ENCODE measurements at regions not wholly inside any gene's neighbourhood (a gene's known extent, or its start where the extent isn't known, plus 50 kb on each side); places are given as distances from the start of the nearest gene placed in this dataset.

DNA sequence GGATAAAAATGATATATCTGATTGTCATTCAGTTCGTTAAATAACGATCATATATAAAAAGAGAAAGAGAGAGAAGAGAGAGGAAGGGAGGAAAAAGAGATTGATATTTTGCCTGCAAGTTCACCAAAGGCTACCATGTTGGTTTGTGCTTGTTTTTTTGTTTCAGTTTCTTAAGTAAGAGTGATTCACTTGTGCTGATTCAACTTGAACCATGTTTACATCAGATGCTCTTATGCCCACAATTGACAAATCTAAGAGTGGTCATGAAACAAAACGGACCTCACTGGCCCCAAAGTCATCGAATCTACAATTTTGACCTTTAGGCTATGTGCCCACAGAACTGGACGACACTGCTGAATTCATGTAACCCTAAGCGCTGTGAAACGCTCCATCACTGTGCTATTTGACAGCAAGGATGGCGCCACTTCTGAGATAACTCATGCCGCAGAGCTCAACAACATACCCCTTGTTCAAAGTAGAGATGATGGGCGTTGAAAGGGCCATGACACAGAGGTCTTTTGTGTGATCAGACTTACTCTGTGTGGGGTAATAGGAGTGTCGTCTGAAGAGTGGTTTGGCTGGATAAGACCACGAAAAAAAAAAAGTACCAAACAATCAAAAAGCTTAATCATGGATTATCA is 481.4 kb downstream of the SETD4 start:
- no peaks in the 10 kb centered on the region for H3K9me2 ChIP-seq (replicated peaks; ENCODE audit: low read depth, low read length)
- H4K20me1 ChIP-seq (ENCODE audit: insufficient read depth, low read length, poor library complexity, severe bottlenecking) = no peaks in the 10 kb centered on the region
- no peaks in the 10 kb centered on the region for H3K27me3 ChIP-seq (ENCODE audit: insufficient read depth, low read length, poor library complexity, severe bottlenecking)
- no peak overlapping the region for H3K9ac ChIP-seq (ENCODE audit: low read depth, low read length, poor library complexity, severe bottlenecking)
- no peaks in the 10 kb centered on the region for H3K4me1 ChIP-seq (ENCODE audit: insufficient read depth, low read length, poor library complexity, severe bottlenecking)
- no peaks in the 10 kb centered on the region for H3K36me3 ChIP-seq (ENCODE audit: insufficient read depth, low read length)
- no peak overlapping the region for H3K4me3 ChIP-seq (ENCODE audit: low read length, poor library complexity, severe bottlenecking)
- no peaks in the 10 kb centered on the region for H3K9me3 ChIP-seq (ENCODE audit: insufficient read depth, low read depth, low read length)
- H3F3A ChIP-seq (ENCODE audit: low read depth) = no peaks in the 10 kb centered on the region
- no peaks in the 10 kb centered on the region for H3K79me2 ChIP-seq (ENCODE audit: insufficient read depth, low read length)
- no peak overlapping the region for H2AFZ ChIP-seq (ENCODE audit: low read length)
- no peak overlapping the region for H3K4me2 ChIP-seq (ENCODE audit: low read depth, low read length, poor library complexity, severe bottlenecking)
- TF ChIP-seq, protein P1, sequence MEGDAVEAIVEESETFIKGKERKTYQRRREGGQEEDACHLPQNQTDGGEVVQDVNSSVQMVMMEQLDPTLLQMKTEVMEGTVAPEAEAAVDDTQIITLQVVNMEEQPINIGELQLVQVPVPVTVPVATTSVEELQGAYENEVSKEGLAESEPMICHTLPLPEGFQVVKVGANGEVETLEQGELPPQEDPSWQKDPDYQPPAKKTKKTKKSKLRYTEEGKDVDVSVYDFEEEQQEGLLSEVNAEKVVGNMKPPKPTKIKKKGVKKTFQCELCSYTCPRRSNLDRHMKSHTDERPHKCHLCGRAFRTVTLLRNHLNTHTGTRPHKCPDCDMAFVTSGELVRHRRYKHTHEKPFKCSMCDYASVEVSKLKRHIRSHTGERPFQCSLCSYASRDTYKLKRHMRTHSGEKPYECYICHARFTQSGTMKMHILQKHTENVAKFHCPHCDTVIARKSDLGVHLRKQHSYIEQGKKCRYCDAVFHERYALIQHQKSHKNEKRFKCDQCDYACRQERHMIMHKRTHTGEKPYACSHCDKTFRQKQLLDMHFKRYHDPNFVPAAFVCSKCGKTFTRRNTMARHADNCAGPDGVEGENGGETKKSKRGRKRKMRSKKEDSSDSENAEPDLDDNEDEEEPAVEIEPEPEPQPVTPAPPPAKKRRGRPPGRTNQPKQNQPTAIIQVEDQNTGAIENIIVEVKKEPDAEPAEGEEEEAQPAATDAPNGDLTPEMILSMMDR (conservative IDR thresholded peaks at IDR 0.05; ENCODE audit: low read length) = no peak
- TF ChIP-seq EZH2phosphoT487 (IDR thresholded peaks at IDR 0.05; ENCODE audit: borderline replicate concordance) = no peak

DNA sequence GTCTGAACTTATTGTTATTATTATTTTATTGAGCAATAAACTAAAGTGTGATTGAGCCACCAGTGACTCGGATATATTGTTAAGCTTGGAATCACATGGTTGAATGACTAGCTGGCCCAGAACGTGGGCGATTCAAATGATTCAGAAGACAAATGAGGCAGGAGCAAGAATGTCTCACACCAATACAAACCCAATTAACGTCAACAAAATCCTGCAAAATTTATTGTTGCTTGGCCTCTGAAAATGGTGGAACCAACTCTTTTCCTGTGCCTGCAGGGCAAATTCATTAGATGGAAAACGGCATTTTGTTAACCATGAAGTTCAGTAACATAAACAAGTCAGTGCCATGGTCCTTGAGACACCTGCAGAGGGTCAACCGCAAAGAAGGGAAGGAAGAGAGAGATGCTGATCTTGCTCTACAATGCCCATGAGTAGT is 482.0 kb downstream of the SETD4 start:
- Histone ChIP-seq H3K9me3 (ENCODE audit: insufficient read depth, low read depth, low read length) (no peaks in the 10 kb centered on the region), H3K9me2 (replicated peaks; ENCODE audit: low read depth, low read length) (no peaks in the 10 kb centered on the region), H3K79me2 (ENCODE audit: insufficient read depth, low read length) (no peaks in the 10 kb centered on the region), H3K9ac (ENCODE audit: low read depth, low read length, poor library complexity, severe bottlenecking) (no peak overlapping the region), H4K20me1 (ENCODE audit: insufficient read depth, low read length, poor library complexity, severe bottlenecking) (no peaks in the 10 kb centered on the region), H3K4me2 (ENCODE audit: low read depth, low read length, poor library complexity, severe bottlenecking) (no peak overlapping the region), H3K27me3 (ENCODE audit: insufficient read depth, low read length, poor library complexity, severe bottlenecking) (no peaks in the 10 kb centered on the region), H2AFZ (ENCODE audit: low read length) (no peak overlapping the region), H3K4me1 (ENCODE audit: insufficient read depth, low read length, poor library complexity, severe bottlenecking) (no peaks in the 10 kb centered on the region), H3F3A (ENCODE audit: low read depth) (no peaks in the 10 kb centered on the region), H3K4me3 (ENCODE audit: low read length, poor library complexity, severe bottlenecking) (no peak overlapping the region), H3K36me3 (ENCODE audit: insufficient read depth, low read length) (no peaks in the 10 kb centered on the region)
- TF ChIP-seq EZH2phosphoT487 (IDR thresholded peaks at IDR 0.05; ENCODE audit: borderline replicate concordance) = no peak
- TF ChIP-seq, protein P1 (conservative IDR thresholded peaks at IDR 0.05; ENCODE audit: low read length) = no peak

DNA sequence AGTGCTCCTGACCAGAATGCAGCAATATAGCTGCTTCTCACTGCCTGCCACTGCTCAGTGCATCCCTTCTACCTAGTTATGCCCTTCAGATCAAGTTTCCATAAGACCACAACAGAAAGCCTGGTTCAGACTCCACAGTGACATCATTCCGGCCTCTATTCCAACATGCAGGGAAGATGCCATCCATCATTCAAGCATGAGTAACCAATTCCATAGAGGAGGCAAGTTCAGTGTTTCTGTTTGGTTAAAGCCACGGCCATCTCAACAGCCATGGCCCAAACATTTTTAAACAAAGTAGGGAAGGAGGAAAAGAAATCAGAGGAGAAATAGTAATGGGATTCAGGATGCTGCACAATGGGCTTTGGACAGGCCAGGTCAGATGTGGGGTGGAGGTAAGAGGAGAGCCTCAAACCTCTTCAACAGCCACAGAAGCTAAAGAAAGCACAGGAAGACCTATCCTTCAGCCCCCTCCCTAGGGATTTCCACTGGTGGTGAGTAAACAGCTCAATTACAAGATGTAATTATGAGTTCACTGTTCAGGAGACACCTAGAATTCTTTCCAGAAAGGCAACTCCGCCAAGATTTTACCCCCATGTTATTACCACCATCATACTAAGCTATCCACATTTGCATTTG is 484.9 kb downstream of the SETD4 start:
- H3K27me3 ChIP-seq (ENCODE audit: insufficient read depth, low read length, poor library complexity, severe bottlenecking) = no peaks in the 10 kb centered on the region
- no peaks in the 10 kb centered on the region for H4K20me1 ChIP-seq (ENCODE audit: insufficient read depth, low read length, poor library complexity, severe bottlenecking)
- H3K9me2 ChIP-seq (replicated peaks; ENCODE audit: low read depth, low read length) = no peaks in the 10 kb centered on the region
- TF ChIP-seq EZH2phosphoT487 (IDR thresholded peaks at IDR 0.05; ENCODE audit: borderline replicate concordance) = no peak
- TF ChIP-seq, protein P1 (conservative IDR thresholded peaks at IDR 0.05; ENCODE audit: low read length) = no peak
- H3K9me3 ChIP-seq (ENCODE audit: insufficient read depth, low read depth, low read length) = no peaks in the 10 kb centered on the region
- no peak overlapping the region for H2AFZ ChIP-seq (ENCODE audit: low read length)
- H3K4me2 ChIP-seq (ENCODE audit: low read depth, low read length, poor library complexity, severe bottlenecking) = no peak overlapping the region
- H3K4me3 ChIP-seq (ENCODE audit: low read length, poor library complexity, severe bottlenecking) = no peak overlapping the region
- H3K4me1 ChIP-seq (ENCODE audit: insufficient read depth, low read length, poor library complexity, severe bottlenecking) = no peaks in the 10 kb centered on the region
- H3K79me2 ChIP-seq (ENCODE audit: insufficient read depth, low read length) = no peaks in the 10 kb centered on the region
- no peaks in the 10 kb centered on the region for H3F3A ChIP-seq (ENCODE audit: low read depth)
- no peak overlapping the region for H3K9ac ChIP-seq (ENCODE audit: low read depth, low read length, poor library complexity, severe bottlenecking)
- H3K36me3 ChIP-seq (ENCODE audit: insufficient read depth, low read length) = no peaks in the 10 kb centered on the region
